Fibroblast of lung (primary cell): ENCODE measurements at regions not wholly inside any gene's neighbourhood (a gene's known extent, or its start where the extent isn't known, plus 50 kb on each side); places are given as distances from the start of the nearest gene placed in this dataset.

Experiments used
- EZH2 ChIP-seq: IDR thresholded peaks from 2 replicates; pipeline ENCODE4 v1.5.1; 2012; ENCODE audit warnings: low read length, control low read depth, mild to moderate bottlenecking; ENCODE audit errors: missing control alignments
- TF ChIP-seq, protein P1 (sequence below), 2 donors: IDR thresholded peaks in 1 of 2; conservative IDR thresholded peaks in 1 of 2; 1 replicate in 1 of 2; 2 replicates in 1 of 2; pipeline ENCODE4 v1.5.1; 2011 to 2012; ENCODE audit warnings: low read length in 2 of 2, control low read depth in 1 of 2, inconsistent platforms in 1 of 2, low read depth in 1 of 2, mild to moderate bottlenecking in 1 of 2

DNA sequence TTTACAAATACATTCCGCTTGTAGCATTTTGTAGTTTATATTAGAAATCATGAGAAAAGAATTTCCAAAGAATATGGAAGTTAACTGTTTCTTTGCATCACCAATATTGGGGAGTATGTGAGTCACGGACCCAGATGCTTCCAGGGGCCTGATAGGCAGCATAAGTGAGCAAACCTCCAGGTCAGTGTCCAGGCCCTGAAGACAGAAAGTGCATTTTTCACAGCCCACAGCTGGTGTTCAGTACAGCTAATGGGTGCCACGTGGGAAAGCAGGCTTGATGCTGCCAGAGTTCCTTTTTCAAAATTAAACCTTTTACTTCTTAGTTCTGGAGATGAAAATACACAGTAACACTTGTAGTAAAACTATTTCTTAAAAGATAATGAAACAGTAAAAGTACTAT is 454.4 kb upstream of the ACTBL2 start:
- TF ChIP-seq, protein P1, sequence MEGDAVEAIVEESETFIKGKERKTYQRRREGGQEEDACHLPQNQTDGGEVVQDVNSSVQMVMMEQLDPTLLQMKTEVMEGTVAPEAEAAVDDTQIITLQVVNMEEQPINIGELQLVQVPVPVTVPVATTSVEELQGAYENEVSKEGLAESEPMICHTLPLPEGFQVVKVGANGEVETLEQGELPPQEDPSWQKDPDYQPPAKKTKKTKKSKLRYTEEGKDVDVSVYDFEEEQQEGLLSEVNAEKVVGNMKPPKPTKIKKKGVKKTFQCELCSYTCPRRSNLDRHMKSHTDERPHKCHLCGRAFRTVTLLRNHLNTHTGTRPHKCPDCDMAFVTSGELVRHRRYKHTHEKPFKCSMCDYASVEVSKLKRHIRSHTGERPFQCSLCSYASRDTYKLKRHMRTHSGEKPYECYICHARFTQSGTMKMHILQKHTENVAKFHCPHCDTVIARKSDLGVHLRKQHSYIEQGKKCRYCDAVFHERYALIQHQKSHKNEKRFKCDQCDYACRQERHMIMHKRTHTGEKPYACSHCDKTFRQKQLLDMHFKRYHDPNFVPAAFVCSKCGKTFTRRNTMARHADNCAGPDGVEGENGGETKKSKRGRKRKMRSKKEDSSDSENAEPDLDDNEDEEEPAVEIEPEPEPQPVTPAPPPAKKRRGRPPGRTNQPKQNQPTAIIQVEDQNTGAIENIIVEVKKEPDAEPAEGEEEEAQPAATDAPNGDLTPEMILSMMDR (conservative IDR thresholded peaks at IDR 0.05 in 1 of 2, IDR thresholded peaks at IDR 0.05 in 1 of 2; ENCODE audit: low read depth in 1 of 2, low read length in 2 of 2) = no peak
- no peak for TF ChIP-seq EZH2
